CD8-positive, alpha-beta memory T cell (primary cell): ENCODE measurements at regions not wholly inside any gene's neighbourhood (a gene's known extent, or its start where the extent isn't known, plus 50 kb on each side); places are given as distances from the start of the nearest gene placed in this dataset.

Source experiments
- CTCF ChIA-PET: fragments of 350-600 bp; sonication (Branson Sonifier 250); formaldehyde crosslinking; loops from one replicate; lab custom pipeline; 2021; ENCODE audit warnings: antibody characterized with exemption; lab: Charles Lee
- POLR2A ChIA-PET: fragments of 350-600 bp; sonication (Branson Sonifier 250); formaldehyde crosslinking; loops from one replicate; lab custom pipeline; 2021; ENCODE audit warnings: antibody characterized with exemption; lab: Charles Lee
- DNase-seq, 5 donors: peaks; one replicate each; pipeline versions ENCODE4 v3.0.0 to v3.0.0-alpha.2; 2020 to 2022; ENCODE audit warnings: mixed read lengths in 1 of 5
- H3K27ac ChIP-seq: one replicate; pipeline ENCODE4 v1.7.0; 2013; ENCODE audit warnings: low read depth, mild to moderate bottlenecking, low read length, moderate library complexity
- H3K27me3 ChIP-seq: 2 replicates; pipeline ENCODE4 v1.7.0; 2013; ENCODE audit warnings: low read length, mild to moderate bottlenecking; ENCODE audit not compliant: insufficient read depth, poor library complexity, severe bottlenecking
- H3K36me3 ChIP-seq: 2 replicates; pipeline ENCODE4 v1.7.0; 2013; ENCODE audit warnings: mild to moderate bottlenecking, low read length, moderate library complexity; ENCODE audit not compliant: insufficient read depth
- H3K4me1 ChIP-seq: 2 replicates; pipeline ENCODE4 v1.7.0; 2013; ENCODE audit warnings: mild to moderate bottlenecking, low read length, moderate library complexity; ENCODE audit not compliant: insufficient read depth
- H3K4me3 ChIP-seq: 2 replicates; pipeline ENCODE4 v1.7.0; 2013; ENCODE audit warnings: mild to moderate bottlenecking, low read length
- H3K9me3 ChIP-seq: 2 replicates; pipeline ENCODE4 v1.7.0; 2013; ENCODE audit warnings: mild to moderate bottlenecking, low read length
- H3K27ac Mint-ChIP-seq, 8 donors: one replicate each; pipeline ENCODE4 v1.8.0; 2020 to 2021; ENCODE audit warnings: mixed read lengths in 8 of 8, mild to moderate bottlenecking in 6 of 8, inconsistent platforms in 3 of 8, moderate library complexity in 3 of 8
- H3K27me3 Mint-ChIP-seq, 2 donors: one replicate each; pipeline ENCODE4 v1.8.0; 2020 to 2021; ENCODE audit warnings: mixed read lengths in 2 of 2, mild to moderate bottlenecking in 1 of 2, moderate library complexity in 1 of 2
- H3K36me3 Mint-ChIP-seq, 3 donors: one replicate each; pipeline ENCODE4 v1.8.0; 2020 to 2021; ENCODE audit warnings: mixed read lengths in 3 of 3, inconsistent platforms in 1 of 3, mild to moderate bottlenecking in 1 of 3
- H3K4me1 Mint-ChIP-seq, 3 donors: one replicate each; pipeline ENCODE4 v1.8.0; 2020 to 2021; ENCODE audit warnings: mixed read lengths in 3 of 3, inconsistent platforms in 1 of 3, mild to moderate bottlenecking in 1 of 3
- H3K4me3 Mint-ChIP-seq, 7 donors: one replicate each; pipeline ENCODE4 v1.8.0; 2020 to 2021; ENCODE audit warnings: mixed read lengths in 7 of 7, mild to moderate bottlenecking in 6 of 7, moderate library complexity in 4 of 7, inconsistent platforms in 2 of 7
- H3K9me3 Mint-ChIP-seq, 5 donors: one replicate each; pipeline ENCODE4 v1.8.0; 2020 to 2022; ENCODE audit warnings: mixed read lengths in 5 of 5, mild to moderate bottlenecking in 3 of 5, moderate library complexity in 2 of 5, inconsistent platforms in 1 of 5

DNA sequence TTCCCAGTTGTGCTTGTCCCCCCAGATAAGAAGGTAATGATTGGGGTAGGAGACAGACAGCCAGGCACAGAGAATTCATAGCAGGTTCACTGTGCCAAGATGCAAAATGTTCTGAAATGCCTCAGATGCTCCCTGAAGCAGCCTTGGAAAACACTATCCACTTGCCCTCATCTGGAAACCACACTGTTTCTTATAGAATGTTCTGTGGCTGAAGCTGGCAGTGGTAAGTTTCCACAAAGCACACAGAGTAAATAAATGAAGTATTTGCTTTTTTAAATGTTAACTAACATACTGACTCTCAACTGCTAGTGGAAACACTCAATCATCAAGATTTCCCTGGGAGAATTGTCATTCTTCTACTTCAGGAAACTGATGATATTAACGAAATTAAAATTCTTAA is 311.4 kb downstream of the PRDM5 start:
- Histone ChIP-seq H3K36me3 (no peaks in the 10 kb centered on the region), H3K27ac (no peak overlapping the region), H3K4me1 (no peaks in the 10 kb centered on the region), H3K4me3 (no peak overlapping the region), H3K9me3 (no peaks in the 10 kb centered on the region), H3K27me3 (no peaks in the 10 kb centered on the region)
- Mint-ChIP-seq H3K27ac (no peak overlapping the region), H3K36me3 (no peaks in the 10 kb centered on the region), H3K4me1 (no peaks in the 10 kb centered on the region), H3K9me3 (peaks cover 0 to 6% (median 2%) of the 10 kb centered on the region in 5 donors), H3K4me3 (no peak overlapping the region), H3K27me3 (no peaks in the 10 kb centered on the region)
- no peak for DNase-seq
- ChIA-PET POLR2A (no interaction called here), CTCF (no interaction called here)

DNA sequence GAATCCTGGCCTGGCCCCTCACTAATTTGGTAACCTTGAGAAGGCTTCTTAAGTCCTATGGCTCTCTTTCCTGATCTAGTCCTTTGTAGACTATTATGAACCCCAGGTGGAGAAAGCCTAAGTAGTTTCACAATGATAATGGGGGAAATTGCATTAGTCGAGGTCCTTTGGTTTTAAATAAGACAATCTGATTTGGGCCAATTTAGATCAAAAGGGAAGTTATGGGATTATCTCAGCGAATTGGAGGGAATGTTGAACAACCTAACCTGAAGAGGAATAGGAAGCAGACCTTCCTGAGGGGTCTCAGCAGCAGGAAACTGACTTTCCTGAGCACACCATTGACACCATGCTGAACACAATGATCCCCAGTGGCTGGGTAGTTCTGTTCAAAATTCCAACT is 331.5 kb downstream of the PRDM5 start:
- H3K4me1 Mint-ChIP-seq: no peaks in the 10 kb centered on the region
- no peaks in the 10 kb centered on the region for H3K36me3 ChIP-seq
- H3K36me3 Mint-ChIP-seq: no peaks in the 10 kb centered on the region
- no peak overlapping the region for H3K4me3 ChIP-seq
- DNase-seq: no peak
- no peaks in the 10 kb centered on the region for H3K27me3 ChIP-seq
- peaks cover 4 to 7% of the 10 kb centered on the region in 2 donors for H3K27me3 Mint-ChIP-seq
- peaks cover 0 to 3% (median 0%) of the 10 kb centered on the region in 5 donors for H3K9me3 Mint-ChIP-seq
- POLR2A ChIA-PET: no interaction called here
- H3K4me3 Mint-ChIP-seq: no peak overlapping the region
- H3K9me3 ChIP-seq: no peaks in the 10 kb centered on the region
- H3K27ac ChIP-seq: no peak overlapping the region
- H3K27ac Mint-ChIP-seq: no peak overlapping the region
- H3K4me1 ChIP-seq: no peaks in the 10 kb centered on the region
- CTCF ChIA-PET: no interaction called here

DNA sequence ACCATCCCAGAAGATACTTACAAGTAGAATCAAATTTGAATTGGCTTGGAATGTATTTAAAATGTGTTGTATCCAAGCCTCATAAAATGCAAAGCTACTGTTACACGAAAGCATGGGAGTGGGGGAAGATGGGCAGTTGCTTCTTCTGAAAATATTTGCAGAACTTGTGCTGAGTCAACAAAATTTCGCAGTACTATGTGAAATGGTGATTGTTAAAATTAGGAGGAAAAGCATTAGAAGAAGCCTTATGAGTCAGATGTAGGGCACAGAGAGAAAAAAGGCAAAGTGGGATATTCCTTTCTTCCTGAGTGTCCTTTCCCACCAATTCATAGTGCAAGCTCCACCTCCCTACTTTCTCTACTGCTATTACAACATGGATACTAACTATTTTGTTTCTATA is 332.7 kb downstream of the PRDM5 start:
- no peaks in the 10 kb centered on the region for H3K27me3 ChIP-seq
- Mint-ChIP-seq H3K9me3 (peaks cover 0 to 3% (median under 1%) of the 10 kb centered on the region in 5 donors), H3K27me3 (peaks cover 0 to 5% of the 10 kb centered on the region in 2 donors), H3K4me1 (no peaks in the 10 kb centered on the region), H3K36me3 (no peaks in the 10 kb centered on the region), H3K4me3 (no peak overlapping the region), H3K27ac (no peak overlapping the region)
- DNase-seq: no peak
- ChIA-PET POLR2A (no interaction called here), CTCF (no interaction called here)
- no peaks in the 10 kb centered on the region for H3K9me3 ChIP-seq
- no peak overlapping the region for H3K4me3 ChIP-seq
- H3K36me3 ChIP-seq: no peaks in the 10 kb centered on the region
- no peaks in the 10 kb centered on the region for H3K4me1 ChIP-seq
- no peak overlapping the region for H3K27ac ChIP-seq

DNA sequence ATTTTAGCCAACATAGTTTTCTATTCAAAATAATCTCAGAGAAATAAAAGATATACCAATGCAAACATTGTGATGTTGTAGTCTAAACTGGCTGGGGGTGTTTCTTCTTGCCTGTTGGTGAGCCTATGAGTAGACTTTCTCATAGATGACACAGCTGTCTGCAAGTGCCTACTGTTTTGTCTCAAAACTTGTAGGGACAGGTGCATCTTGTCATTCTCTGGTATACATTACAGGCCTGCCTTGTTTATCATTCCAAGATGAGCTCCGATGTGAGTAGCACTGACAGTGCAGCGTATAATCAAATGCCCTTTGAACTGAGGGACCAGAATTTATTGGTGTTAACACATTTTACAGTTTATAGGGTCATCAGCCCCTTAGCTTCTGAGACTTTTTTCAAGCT is 353.8 kb downstream of the PRDM5 start:
- Histone ChIP-seq H3K27me3 (no peaks in the 10 kb centered on the region), H3K4me1 (no peaks in the 10 kb centered on the region), H3K27ac (no peak overlapping the region), H3K36me3 (no peaks in the 10 kb centered on the region), H3K4me3 (no peak overlapping the region), H3K9me3 (no peaks in the 10 kb centered on the region)
- no peaks in the 10 kb centered on the region for H3K36me3 Mint-ChIP-seq
- CTCF ChIA-PET: no interaction called here
- H3K4me3 Mint-ChIP-seq: no peak overlapping the region
- no peak for DNase-seq
- H3K27me3 Mint-ChIP-seq: peaks cover 2 to 4% of the 10 kb centered on the region in 2 donors
- H3K9me3 Mint-ChIP-seq: peaks cover 0 to 3% (median 0%) of the 10 kb centered on the region in 5 donors
- no peak overlapping the region for H3K27ac Mint-ChIP-seq
- POLR2A ChIA-PET: no interaction called here
- no peaks in the 10 kb centered on the region for H3K4me1 Mint-ChIP-seq

DNA sequence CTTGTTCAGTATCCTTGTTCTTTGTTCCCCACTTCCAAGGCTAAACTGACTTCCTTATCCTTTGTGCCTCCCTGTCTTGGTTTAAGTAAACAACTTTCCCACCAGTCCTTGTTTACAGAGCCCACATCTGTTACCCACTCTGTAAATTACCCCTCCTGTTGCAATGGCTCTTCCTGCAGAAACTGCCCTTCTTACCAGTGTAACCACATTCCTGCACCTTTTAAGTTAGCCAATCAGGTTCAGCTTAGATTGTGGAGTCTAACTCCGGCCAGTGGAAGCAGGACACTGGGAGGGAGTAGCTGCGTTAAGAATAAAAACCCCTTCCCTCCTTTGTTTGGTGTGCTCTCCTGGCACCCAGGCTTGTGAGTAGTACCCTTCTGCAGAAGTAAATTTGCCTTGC is 360.9 kb downstream of the PRDM5 start:
- Mint-ChIP-seq H3K27me3 (peaks cover 0 to 4% of the 10 kb centered on the region in 2 donors), H3K4me1 (no peaks in the 10 kb centered on the region), H3K27ac (no peak overlapping the region), H3K9me3 (peaks cover 0 to 25% (median 16%) of the 10 kb centered on the region in 5 donors), H3K4me3 (no peak overlapping the region), H3K36me3 (no peaks in the 10 kb centered on the region)
- no peak overlapping the region for H3K4me3 ChIP-seq
- H3K4me1 ChIP-seq: no peaks in the 10 kb centered on the region
- H3K36me3 ChIP-seq: no peaks in the 10 kb centered on the region
- no peaks in the 10 kb centered on the region for H3K9me3 ChIP-seq
- CTCF ChIA-PET: no interaction called here
- no peak overlapping the region for H3K27ac ChIP-seq
- POLR2A ChIA-PET: no interaction called here
- no peaks in the 10 kb centered on the region for H3K27me3 ChIP-seq
- no peak for DNase-seq

DNA sequence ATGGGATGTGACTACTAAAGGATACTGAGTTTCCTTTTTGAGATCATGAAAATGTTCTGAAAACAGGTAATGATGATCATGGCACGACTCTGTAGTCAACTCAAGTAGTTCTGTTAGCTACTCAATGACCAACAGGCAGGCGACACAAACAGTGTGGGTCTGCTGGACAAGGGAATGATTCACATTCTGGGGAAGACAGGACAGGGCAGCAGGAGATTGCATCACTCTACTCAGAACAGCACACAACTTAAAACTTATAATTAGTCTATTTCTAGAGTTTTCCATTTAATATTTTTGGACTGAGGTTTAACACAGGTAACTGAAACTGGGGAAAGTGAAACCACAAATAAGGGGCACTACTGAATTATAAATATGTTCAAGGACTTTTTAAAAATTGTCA is 365.2 kb downstream of the PRDM5 start:
- CTCF ChIA-PET: no interaction called here

DNA sequence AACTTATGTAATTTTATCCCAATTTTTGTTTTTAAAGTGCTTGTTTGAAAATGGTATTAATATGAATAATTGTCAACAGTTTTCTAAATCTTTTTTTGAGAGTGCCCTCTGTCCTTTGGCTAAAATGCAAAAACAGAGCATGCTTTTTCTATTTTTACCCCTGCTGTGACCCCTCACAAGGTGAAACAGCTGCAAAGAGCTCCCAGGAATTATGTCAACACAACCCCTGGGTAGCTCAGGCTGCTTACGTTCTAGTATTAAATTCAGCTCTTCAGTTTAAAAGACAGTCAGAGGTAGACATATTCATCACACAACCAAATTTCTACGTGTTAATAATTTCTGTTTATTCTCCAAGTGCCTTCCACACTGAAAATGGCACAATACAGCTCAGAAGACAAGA is 367.5 kb downstream of the PRDM5 start:
- Histone ChIP-seq H3K36me3 (no peaks in the 10 kb centered on the region), H3K27me3 (no peaks in the 10 kb centered on the region), H3K4me3 (no peak overlapping the region), H3K9me3 (no peaks in the 10 kb centered on the region), H3K27ac (no peak overlapping the region), H3K4me1 (no peaks in the 10 kb centered on the region)
- peaks cover 0 to 2% (median 0%) of the 10 kb centered on the region in 5 donors for H3K9me3 Mint-ChIP-seq
- ChIA-PET POLR2A (no interaction called here), CTCF (no interaction called here)
- no peaks in the 10 kb centered on the region for H3K27me3 Mint-ChIP-seq
- no peak overlapping the region for H3K4me3 Mint-ChIP-seq
- no peak for DNase-seq
- H3K4me1 Mint-ChIP-seq: no peaks in the 10 kb centered on the region
- H3K36me3 Mint-ChIP-seq: no peaks in the 10 kb centered on the region
- no peak overlapping the region for H3K27ac Mint-ChIP-seq

More for the DNA sequence above, 365.2 kb downstream of the PRDM5 start:
- no peaks in the 10 kb centered on the region for H3K4me1 Mint-ChIP-seq
- no peaks in the 10 kb centered on the region for H3K36me3 Mint-ChIP-seq
- no peak for DNase-seq
- no peak overlapping the region for H3K4me3 Mint-ChIP-seq
- Histone ChIP-seq H3K27ac (no peak overlapping the region), H3K9me3 (no peaks in the 10 kb centered on the region), H3K27me3 (no peaks in the 10 kb centered on the region), H3K36me3 (no peaks in the 10 kb centered on the region), H3K4me1 (no peaks in the 10 kb centered on the region), H3K4me3 (no peak overlapping the region)
- peaks cover 0 to 15% (median 10%) of the 10 kb centered on the region in 5 donors for H3K9me3 Mint-ChIP-seq
- H3K27me3 Mint-ChIP-seq: no peaks in the 10 kb centered on the region
- POLR2A ChIA-PET: no interaction called here
- H3K27ac Mint-ChIP-seq: no peak overlapping the region

DNA sequence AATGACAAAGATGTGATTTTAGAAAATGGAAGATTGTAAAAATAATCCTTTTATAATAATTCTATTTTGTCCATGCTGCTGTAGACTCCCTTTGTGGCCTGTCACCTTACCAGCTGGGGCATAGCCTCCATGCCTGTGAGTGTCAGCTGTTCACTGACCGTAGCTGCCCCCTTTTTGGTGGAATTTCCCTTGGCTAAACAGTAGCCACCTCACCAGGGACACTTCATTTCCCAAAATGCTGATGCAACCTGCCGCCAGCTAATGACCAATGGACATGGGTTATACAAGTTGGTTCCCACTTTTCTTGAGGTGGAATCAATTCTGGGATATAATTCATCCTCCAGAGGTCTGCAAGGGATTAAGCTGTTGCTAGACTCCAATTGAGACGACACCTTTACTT is 368.4 kb downstream of the PRDM5 start:
- no peaks in the 10 kb centered on the region for H3K9me3 ChIP-seq
- no peak overlapping the region for H3K27ac Mint-ChIP-seq
- no peaks in the 10 kb centered on the region for H3K27me3 ChIP-seq
- H3K4me1 Mint-ChIP-seq: no peaks in the 10 kb centered on the region
- no peak for DNase-seq
- H3K36me3 ChIP-seq: no peaks in the 10 kb centered on the region
- no peaks in the 10 kb centered on the region for H3K27me3 Mint-ChIP-seq
- no peak overlapping the region for H3K4me3 Mint-ChIP-seq
- CTCF ChIA-PET: no interaction called here
- H3K4me3 ChIP-seq: no peak overlapping the region
- H3K36me3 Mint-ChIP-seq: no peaks in the 10 kb centered on the region
- H3K4me1 ChIP-seq: no peaks in the 10 kb centered on the region
- H3K27ac ChIP-seq: no peak overlapping the region
- H3K9me3 Mint-ChIP-seq: peaks cover 0 to 2% (median 0%) of the 10 kb centered on the region in 5 donors
- POLR2A ChIA-PET: no interaction called here
